ENCODE measurements at regions not wholly inside any gene's neighbourhood (a gene's known extent, or its start where the extent isn't known, plus 50 kb on each side); places are given as distances from the start of the nearest gene placed in this dataset.

GRCh38 chr12:4056910-4057845, 184.0 kb upstream of the PARP11 start (continued):
- TF ChIP-seq PRDM15 (CRISPR knock-in tag; IDR thresholded peaks at IDR 0.05) (no peak), FOXK1 (CRISPR knock-in tag; IDR thresholded peaks at IDR 0.05; ENCODE audit: borderline replicate concordance, low read depth) (no peak), ZNF280D (CRISPR knock-in tag; IDR thresholded peaks at IDR 0.05) (no peak), GLMP (CRISPR knock-in tag; IDR thresholded peaks at IDR 0.05; ENCODE audit: borderline replicate concordance) (no peak), SKI (IDR thresholded peaks at IDR 0.05; ENCODE audit: partially characterized antibody) (no peak), ZNF343 (CRISPR knock-in tag; IDR thresholded peaks at IDR 0.05) (0 out of 2 replicates have a peak, but pooled peaks have one; percentile 40), CCDC6 (CRISPR knock-in tag; IDR thresholded peaks at IDR 0.05) (no peak; the same call in 1 of the 2 replicates), ZNF275 (CRISPR knock-in tag; IDR thresholded peaks at IDR 0.05; ENCODE audit: borderline replicate concordance) (no peak), ZNF609 (CRISPR knock-in tag; IDR thresholded peaks at IDR 0.05; ENCODE audit: borderline replicate concordance) (peak; percentile 88), DPF2 (CRISPR knock-in tag; IDR thresholded peaks at IDR 0.05; ENCODE audit: borderline replicate concordance, low read depth) (0 out of 2 replicates have a peak, but pooled peaks have one; percentile 50)
